SK-N-MC (cell line): ENCODE measurements at regions not wholly inside any gene's neighbourhood (a gene's known extent, or its start where the extent isn't known, plus 50 kb on each side); places are given as distances from the start of the nearest gene placed in this dataset.

Source experiments
- DNase-seq: peaks from one replicate; pipeline ENCODE4 v3.0.0-alpha.2; 2011; ENCODE audit warnings: low read depth, low spot score
- H3K27ac ChIP-seq: fragments of 200-600 bp; sonication (generic); 2 replicates; pipeline ENCODE4 v1.5.1; 2016; ENCODE audit warnings: mixed run types
- H3K36me3 ChIP-seq: fragments of 200-600 bp; sonication (generic); 2 replicates; pipeline ENCODE4 v1.6.1; 2017; ENCODE audit warnings: antibody characterized with exemption, low read length, mixed read lengths; ENCODE audit not compliant: insufficient read depth
- H3K4me3 ChIP-seq: fragments of 200-600 bp; sonication (generic); 2 replicates; pipeline ENCODE4 v1.5.1; 2016
- H3K9ac ChIP-seq: fragments of 200-600 bp; sonication (generic); 2 replicates; pipeline ENCODE4 v1.8.0; 2017; ENCODE audit warnings: mixed run types, mixed read lengths; ENCODE audit not compliant: insufficient read length
- H3K9me3 ChIP-seq: fragments of 200-600 bp; sonication (generic); 2 replicates; pipeline ENCODE4 v1.6.1; 2017; ENCODE audit warnings: low read depth, mild to moderate bottlenecking, antibody characterized with exemption, low read length, moderate library complexity, mixed read lengths
- EZH2 ChIP-seq: fragments of 200-600 bp; sonication (generic); IDR thresholded peaks from one replicate; pipeline ENCODE4 v1.6.1; 2017; ENCODE audit warnings: antibody characterized with exemption
- FOXP2 ChIP-seq: optimal IDR thresholded peaks from 2 replicates; pipeline ENCODE3; 2011; ENCODE audit warnings: mild to moderate bottlenecking, moderate library complexity; ENCODE audit not compliant: insufficient read depth; ENCODE audit errors: extremely low read length, control extremely low read depth
- POLR2AphosphoS5 ChIP-seq: IDR thresholded peaks from 2 replicates; pipeline ENCODE4 v1.6.1; 2012; ENCODE audit warnings: mild to moderate bottlenecking, low read depth, low read length, borderline replicate concordance

GRCh38 chr6:19279273-19279684 is 557.9 kb upstream of the ID4 start:
- peak; percentile 32 for DNase-seq
- Histone ChIP-seq H3K9ac (no peak overlapping the region), H3K27ac (peak overlapping the region; percentile 76), H3K9me3 (no peaks in the 10 kb centered on the region), H3K36me3 (no peaks in the 10 kb centered on the region), H3K4me3 (peak overlapping the region; percentile 35; the same call in 1 of the 2 replicates)
- TF ChIP-seq FOXP2 (no peak), POLR2AphosphoS5 (no peak), EZH2 (no peak)

GRCh38 chr6:19287928-19288327 is 549.2 kb upstream of the ID4 start:
- DNase-seq: no peak
- Histone ChIP-seq H3K9ac (no peak overlapping the region), H3K27ac (no peak overlapping the region), H3K9me3 (no peaks in the 10 kb centered on the region), H3K36me3 (no peaks in the 10 kb centered on the region), H3K4me3 (no peak overlapping the region)
- no peak for TF ChIP-seq FOXP2
- TF ChIP-seq EZH2: no peak
- no peak for TF ChIP-seq POLR2AphosphoS5

- Histone ChIP-seq H3K27ac (no peak overlapping the region), H3K9ac (no peak overlapping the region), H3K4me3 (no peak overlapping the region), H3K9me3 (no peaks in the 10 kb centered on the region), H3K36me3 (no peaks in the 10 kb centered on the region)
- no peak for DNase-seq
- no peak for TF ChIP-seq EZH2
- no peak for TF ChIP-seq FOXP2
- TF ChIP-seq POLR2AphosphoS5: no peak
Observed at GRCh38 chr6:19289457-19289856, 547.7 kb upstream of the ID4 start.

- no peak overlapping the region for H3K9ac ChIP-seq
- TF ChIP-seq EZH2 (no peak), POLR2AphosphoS5 (no peak), FOXP2 (no peak)
- no peak overlapping the region for H3K27ac ChIP-seq
- no peaks in the 10 kb centered on the region for H3K36me3 ChIP-seq
- no peak overlapping the region for H3K4me3 ChIP-seq
- DNase-seq: no peak
- no peaks in the 10 kb centered on the region for H3K9me3 ChIP-seq
Observed at GRCh38 chr6:19297880-19298279, 539.3 kb upstream of the ID4 start.

GRCh38 chr6:19298421-19298820 is 538.7 kb upstream of the ID4 start:
- TF ChIP-seq EZH2 (no peak), FOXP2 (no peak), POLR2AphosphoS5 (no peak)
- Histone ChIP-seq H3K4me3 (no peak overlapping the region), H3K27ac (no peak overlapping the region), H3K9me3 (no peaks in the 10 kb centered on the region), H3K36me3 (no peaks in the 10 kb centered on the region), H3K9ac (no peak overlapping the region)
- DNase-seq: no peak

- no peak for TF ChIP-seq POLR2AphosphoS5
- TF ChIP-seq EZH2: no peak
- no peak for TF ChIP-seq FOXP2
Observed at GRCh38 chr6:19299129-19299528, 538.0 kb upstream of the ID4 start.

GRCh38 chr6:19301980-19302379 is 535.2 kb upstream of the ID4 start:
- TF ChIP-seq EZH2: no peak
- TF ChIP-seq FOXP2: no peak
- no peak for TF ChIP-seq POLR2AphosphoS5
- no peaks in the 10 kb centered on the region for H3K9me3 ChIP-seq
- H3K36me3 ChIP-seq: no peaks in the 10 kb centered on the region
- H3K27ac ChIP-seq: no peak overlapping the region
- no peak for DNase-seq
- no peak overlapping the region for H3K4me3 ChIP-seq
- H3K9ac ChIP-seq: no peak overlapping the region

More at GRCh38 chr6:19299129-19299528, 538.0 kb upstream of the ID4 start:
- H3K36me3 ChIP-seq: no peaks in the 10 kb centered on the region
- no peak overlapping the region for H3K27ac ChIP-seq
- H3K4me3 ChIP-seq: no peak overlapping the region
- no peak for DNase-seq
- no peak overlapping the region for H3K9ac ChIP-seq
- no peaks in the 10 kb centered on the region for H3K9me3 ChIP-seq

- Histone ChIP-seq H3K27ac (no peak overlapping the region), H3K9ac (no peak overlapping the region), H3K4me3 (no peak overlapping the region), H3K9me3 (no peaks in the 10 kb centered on the region), H3K36me3 (no peaks in the 10 kb centered on the region)
- TF ChIP-seq EZH2 (no peak), POLR2AphosphoS5 (no peak), FOXP2 (no peak)
- no peak for DNase-seq
Observed at GRCh38 chr6:19303383-19303782, 533.8 kb upstream of the ID4 start.

- Histone ChIP-seq H3K4me3 (no peak overlapping the region), H3K36me3 (no peaks in the 10 kb centered on the region), H3K9me3 (no peaks in the 10 kb centered on the region), H3K27ac (no peak overlapping the region), H3K9ac (no peak overlapping the region)
- TF ChIP-seq FOXP2: no peak
- no peak for TF ChIP-seq EZH2
- no peak for TF ChIP-seq POLR2AphosphoS5
- DNase-seq: no peak
Observed at GRCh38 chr6:19309661-19310060, 527.5 kb upstream of the ID4 start.

- no peak overlapping the region for H3K9ac ChIP-seq
- H3K4me3 ChIP-seq: no peak overlapping the region
- H3K27ac ChIP-seq: no peak overlapping the region
- no peak for DNase-seq
- TF ChIP-seq FOXP2: no peak
- TF ChIP-seq POLR2AphosphoS5: no peak
- no peak for TF ChIP-seq EZH2
- no peaks in the 10 kb centered on the region for H3K9me3 ChIP-seq
- H3K36me3 ChIP-seq: no peaks in the 10 kb centered on the region
Observed at GRCh38 chr6:19311786-19312185, 525.4 kb upstream of the ID4 start.
